ENCODE measurements at regions not wholly inside any gene's neighbourhood (a gene's known extent, or its start where the extent isn't known, plus 50 kb on each side); places are given as distances from the start of the nearest gene placed in this dataset.
"Not testable (repeated sequence)": the region's sequence is repeated elsewhere in the genome, so short reads cannot be mapped to it uniquely, and the experiment has no call there.

GRCh38 chr9:28502741-28503140 lies 929.5 kb upstream of the C9orf72 start:
- DNase-seq: no peak
- intact Hi-C loops (cut with micrococcal nuclease): no loop called here
- TF ChIP-seq CTCF (IDR thresholded peaks at IDR 0.05; ENCODE audit: borderline replicate concordance): no peak
- Histone ChIP-seq H3K4me1 (no peaks in the 10 kb centered on the region), H3K27ac (replicated peaks) (no peak overlapping the region), H3K4me3 (no peak overlapping the region), H3K36me3 (no peaks in the 10 kb centered on the region), H3K27me3 (ENCODE audit: low read depth) (no peaks in the 10 kb centered on the region), H3K9me3 (replicated peaks) (peaks cover 8% of the 10 kb centered on the region)

- Histone ChIP-seq H3K27ac (replicated peaks) (no peak overlapping the region), H3K27me3 (ENCODE audit: low read depth) (no peaks in the 10 kb centered on the region), H3K4me1 (no peaks in the 10 kb centered on the region), H3K9me3 (replicated peaks) (peaks cover under 1% of the 10 kb centered on the region), H3K36me3 (no peaks in the 10 kb centered on the region), H3K4me3 (no peak overlapping the region)
- intact Hi-C loops (cut with micrococcal nuclease): no loop called here
- DNase-seq: no peak
- no peak for TF ChIP-seq CTCF (IDR thresholded peaks at IDR 0.05; ENCODE audit: borderline replicate concordance)
Observed at GRCh38 chr9:28503573-28503972, 930.3 kb upstream of the C9orf72 start.

DNA sequence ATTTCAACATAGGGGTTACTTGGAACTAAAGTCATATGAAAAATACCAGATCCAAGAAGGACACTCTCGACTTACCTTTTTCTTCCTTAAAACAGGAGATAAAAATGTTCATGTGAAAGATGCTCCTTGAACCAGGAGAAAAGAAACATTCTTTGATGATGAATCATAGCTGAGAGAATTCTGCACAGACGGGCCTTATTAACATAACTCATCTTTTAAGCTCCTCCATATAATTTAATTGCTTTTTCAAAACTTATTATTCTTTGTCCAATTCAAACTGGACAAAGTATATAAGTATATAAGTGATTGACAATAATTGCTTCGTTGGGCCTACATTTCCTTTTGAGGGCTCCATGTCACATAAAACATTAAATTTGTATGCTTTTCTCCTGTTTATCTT lies 945.2 kb upstream of the C9orf72 start:
- Histone ChIP-seq H3K27ac (replicated peaks) (no peak overlapping the region), H3K36me3 (no peaks in the 10 kb centered on the region), H3K9me3 (replicated peaks) (peaks cover 28% of the 10 kb centered on the region), H3K27me3 (ENCODE audit: low read depth) (no peaks in the 10 kb centered on the region), H3K4me3 (no peak overlapping the region), H3K4me1 (no peaks in the 10 kb centered on the region)
- no peak for TF ChIP-seq CTCF (IDR thresholded peaks at IDR 0.05; ENCODE audit: borderline replicate concordance)
- intact Hi-C loops (cut with micrococcal nuclease): no loop called here
- no peak for DNase-seq

GRCh38 chr9:28524309-28524708 lies 951.0 kb upstream of the C9orf72 start:
- intact Hi-C loops (cut with micrococcal nuclease); H3K4me3 ChIP-seq; H3K36me3 ChIP-seq; H3K27ac ChIP-seq (replicated peaks); H3K27me3 ChIP-seq (ENCODE audit: low read depth); DNase-seq; H3K4me1 ChIP-seq; H3K9me3 ChIP-seq (replicated peaks): not testable (repeated sequence)

GRCh38 chr9:28528049-28528448 lies 954.8 kb upstream of the C9orf72 start:
- no peak overlapping the region for H3K4me3 ChIP-seq
- intact Hi-C loops (cut with micrococcal nuclease): no loop called here
- DNase-seq: no peak
- H3K27ac ChIP-seq (replicated peaks): no peak overlapping the region
- H3K9me3 ChIP-seq (replicated peaks): no peaks in the 10 kb centered on the region
- H3K27me3 ChIP-seq (ENCODE audit: low read depth): no peaks in the 10 kb centered on the region
- no peaks in the 10 kb centered on the region for H3K36me3 ChIP-seq
- TF ChIP-seq CTCF (IDR thresholded peaks at IDR 0.05; ENCODE audit: borderline replicate concordance): no peak
- no peaks in the 10 kb centered on the region for H3K4me1 ChIP-seq

DNA sequence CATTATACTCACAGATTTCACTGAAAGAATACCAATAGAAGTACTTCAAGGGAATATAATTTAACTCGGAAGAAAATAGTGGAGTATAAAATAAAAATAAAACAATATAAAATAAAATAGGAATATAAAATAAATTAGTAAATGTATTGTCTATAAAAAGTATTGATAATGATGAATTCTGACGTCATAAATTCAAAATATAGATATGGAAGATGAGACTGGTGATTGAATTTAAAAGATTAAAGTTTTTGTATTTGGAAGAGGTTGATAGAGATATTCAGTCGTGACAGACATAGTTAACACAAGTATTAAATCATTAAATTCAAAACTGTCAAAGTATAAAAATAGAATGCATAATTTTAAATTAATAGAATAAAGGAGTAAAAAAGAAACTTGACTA lies 964.9 kb upstream of the C9orf72 start:
- Histone ChIP-seq H3K4me3 (no peak overlapping the region), H3K36me3 (no peaks in the 10 kb centered on the region), H3K27ac (replicated peaks) (no peak overlapping the region), H3K4me1 (no peaks in the 10 kb centered on the region), H3K9me3 (replicated peaks) (no peaks in the 10 kb centered on the region), H3K27me3 (ENCODE audit: low read depth) (no peaks in the 10 kb centered on the region)
- no peak for DNase-seq
- no peak for TF ChIP-seq CTCF (IDR thresholded peaks at IDR 0.05; ENCODE audit: borderline replicate concordance)
- intact Hi-C loops (cut with micrococcal nuclease): no loop called here

Data from left ventricle myocardium inferior (tissue), 1 donor.